B cell (primary cell): ENCODE measurements at regions not wholly inside any gene's neighbourhood (a gene's known extent, or its start where the extent isn't known, plus 50 kb on each side); places are given as distances from the start of the nearest gene placed in this dataset.

Experiments used
- CTCF ChIP-seq: fragments of 200-600 bp; IDR thresholded peaks from one replicate; pipeline ENCODE4 v1.8.0; 2022; ENCODE audit warnings: antibody characterized with exemption, mild to moderate bottlenecking
- EZH2 ChIP-seq: IDR thresholded peaks from 2 replicates; pipeline ENCODE4 v1.6.1; 2012; ENCODE audit warnings: borderline replicate concordance, low read depth, mild to moderate bottlenecking, moderate library complexity, low read length; ENCODE audit not compliant: insufficient read depth, poor library complexity, severe bottlenecking

DNA sequence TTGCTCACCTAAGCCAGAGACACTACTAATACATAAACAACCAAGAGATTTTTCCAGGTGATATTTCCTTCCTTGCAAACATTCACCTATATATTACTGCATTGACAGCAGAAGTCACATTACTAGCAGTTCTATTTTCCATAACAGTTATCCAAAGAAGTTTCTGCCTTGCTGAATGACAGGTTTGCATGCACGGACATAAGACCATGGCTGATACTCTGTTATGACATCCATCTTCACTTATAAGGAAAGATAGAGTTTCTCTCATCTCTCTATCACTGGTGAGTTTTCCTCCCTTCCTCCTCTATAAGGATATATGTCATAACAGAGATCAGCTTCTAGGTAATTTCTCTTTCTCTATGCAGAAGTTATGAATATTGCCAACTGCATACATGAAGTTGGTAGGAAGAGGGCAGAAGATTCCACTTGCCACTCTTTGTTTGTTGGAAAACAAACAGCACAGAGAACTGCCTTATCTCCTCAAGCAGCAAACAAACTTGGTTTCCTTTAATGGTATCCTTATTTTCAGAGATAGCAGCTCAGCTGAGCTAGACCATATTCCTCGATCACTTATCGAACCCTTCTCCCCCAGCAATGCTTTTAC lies 557.0 kb downstream of the VRK1 start:
- TF ChIP-seq CTCF (no peak), EZH2 (no peak)
